Nephron (organoid): ENCODE measurements at regions not wholly inside any gene's neighbourhood (a gene's known extent, or its start where the extent isn't known, plus 50 kb on each side); places are given as distances from the start of the nearest gene placed in this dataset.
A peak's percentile ranks its signal among the peaks of the same experiment; 100 is the strongest.

Experiments used
- H3K27ac Mint-ChIP-seq, 3 experiments: 2 replicates each; pipeline ENCODE4 v1.8.0; 2020; ENCODE audit warnings: mixed read lengths in 3 of 3, mild to moderate bottlenecking in 2 of 3, moderate library complexity in 1 of 3
- H3K27me3 Mint-ChIP-seq: 2 replicates; pipeline ENCODE4 v1.8.0; 2021; ENCODE audit warnings: low read depth, mild to moderate bottlenecking, moderate library complexity, mixed read lengths
- H3K36me3 Mint-ChIP-seq: 2 replicates; pipeline ENCODE4 v1.8.0; 2020; ENCODE audit warnings: low read depth, mixed read lengths
- H3K4me1 Mint-ChIP-seq: 2 replicates; pipeline ENCODE4 v1.8.0; 2020; ENCODE audit warnings: mixed read lengths
- H3K4me3 Mint-ChIP-seq, 3 experiments: 2 replicates each; pipeline ENCODE4 v1.8.0; 2020; ENCODE audit warnings: mild to moderate bottlenecking in 3 of 3, mixed read lengths in 3 of 3, moderate library complexity in 2 of 3
- H3K9me3 Mint-ChIP-seq: 2 replicates; pipeline ENCODE4 v1.8.0; 2020; ENCODE audit warnings: mixed read lengths
- CTCF ChIP-seq, 3 experiments: fragments of 200-600 bp; sonication (generic); IDR thresholded peaks; one replicate each; pipeline ENCODE4 v1.5.0; 2021; ENCODE audit warnings: antibody characterized with exemption in 3 of 3; ENCODE audit not compliant: unreplicated experiment in 3 of 3

GRCh38 chr5:168073991-168074800 is 217.2 kb upstream of the WWC1 start:
- Mint-ChIP-seq H3K27me3 (peaks cover 15% of the 10 kb centered on the region), H3K4me1 (peaks cover 13% of the 10 kb centered on the region), H3K9me3 (no peaks in the 10 kb centered on the region), H3K4me3 (no peak overlapping the region), H3K36me3 (no peaks in the 10 kb centered on the region), H3K27ac (peak overlapping the region in 2 of 3 experiments; percentile 28 to 66)
- TF ChIP-seq CTCF (IDR thresholded peaks at IDR 0.05; ENCODE audit: unreplicated experiment in 3 of 3), result no peak

- Mint-ChIP-seq H3K36me3 (no peaks in the 10 kb centered on the region), H3K9me3 (peaks cover 2% of the 10 kb centered on the region), H3K27ac (peak overlapping the region in 1 of 3 experiments; percentile 8), H3K27me3 (peaks cover 15% of the 10 kb centered on the region), H3K4me3 (no peak overlapping the region), H3K4me1 (peaks cover 13% of the 10 kb centered on the region)
- TF ChIP-seq CTCF (IDR thresholded peaks at IDR 0.05; ENCODE audit: unreplicated experiment in 3 of 3), result no peak
Measured at GRCh38 chr5:168075387-168075786, 216.1 kb upstream of the WWC1 start.

- H3K4me3 Mint-ChIP-seq, result no peak overlapping the region
- peaks cover 9% of the 10 kb centered on the region for H3K9me3 Mint-ChIP-seq
- H3K27me3 Mint-ChIP-seq, result peaks cover 10% of the 10 kb centered on the region
- H3K36me3 Mint-ChIP-seq, result no peaks in the 10 kb centered on the region
- H3K27ac Mint-ChIP-seq, result no peak overlapping the region
- peaks cover 13% of the 10 kb centered on the region for H3K4me1 Mint-ChIP-seq
- TF ChIP-seq CTCF (IDR thresholded peaks at IDR 0.05; ENCODE audit: unreplicated experiment in 3 of 3), result peak; percentile 41 to 48 (median 43)
Measured at GRCh38 chr5:168076561-168076991, 214.9 kb upstream of the WWC1 start.

GRCh38 chr5:168085261-168086031 is 206.0 kb upstream of the WWC1 start:
- Mint-ChIP-seq H3K4me3 (no peak overlapping the region), H3K36me3 (peaks cover 6% of the 10 kb centered on the region), H3K27ac (peak overlapping the region in 2 of 3 experiments; percentile 58 to 65), H3K27me3 (no peaks in the 10 kb centered on the region), H3K9me3 (peaks cover 17% of the 10 kb centered on the region), H3K4me1 (peaks cover 22% of the 10 kb centered on the region)
- TF ChIP-seq CTCF (IDR thresholded peaks at IDR 0.05; ENCODE audit: unreplicated experiment in 3 of 3), result no peak

GRCh38 chr5:168086104-168086610 is 205.3 kb upstream of the WWC1 start:
- peak overlapping the region in 1 of 3 experiments; percentile 0 for H3K4me3 Mint-ChIP-seq
- peaks cover 22% of the 10 kb centered on the region for H3K4me1 Mint-ChIP-seq
- no peaks in the 10 kb centered on the region for H3K27me3 Mint-ChIP-seq
- peaks cover 6% of the 10 kb centered on the region for H3K36me3 Mint-ChIP-seq
- peak overlapping the region; percentile 6 to 58 (median 27) for H3K27ac Mint-ChIP-seq
- TF ChIP-seq CTCF (IDR thresholded peaks at IDR 0.05; ENCODE audit: unreplicated experiment in 3 of 3), result peak; percentile 13 to 18 (median 14)
- peaks cover 12% of the 10 kb centered on the region for H3K9me3 Mint-ChIP-seq
